Neural cell (in vitro differentiated cells): ENCODE measurements at regions not wholly inside any gene's neighbourhood (a gene's known extent, or its start where the extent isn't known, plus 50 kb on each side); places are given as distances from the start of the nearest gene placed in this dataset.

ENCODE experiments used
- EZH2 ChIP-seq: fragments of 200-600, 300-800 bp; shearing (Covaris generic), sonication (generic); IDR thresholded peaks from 2 replicates; pipeline ENCODE4 v1.6.1; 2014; ENCODE audit warnings: antibody characterized with exemption, low read length, borderline replicate concordance, mild to moderate bottlenecking; ENCODE audit not compliant: insufficient read depth, poor library complexity, severe bottlenecking
- POLR2AphosphoS5 ChIP-seq: IDR thresholded peaks from 2 replicates; pipeline ENCODE4 v1.6.1; 2012
- TF ChIP-seq, protein P1 (sequence below): fragments of 450-650 bp; IDR thresholded peaks from 2 replicates; pipeline ENCODE4 v1.5.1; 2014; ENCODE audit warnings: antibody characterized with exemption, mild to moderate bottlenecking, moderate library complexity; ENCODE audit not compliant: poor library complexity, severe bottlenecking

DNA sequence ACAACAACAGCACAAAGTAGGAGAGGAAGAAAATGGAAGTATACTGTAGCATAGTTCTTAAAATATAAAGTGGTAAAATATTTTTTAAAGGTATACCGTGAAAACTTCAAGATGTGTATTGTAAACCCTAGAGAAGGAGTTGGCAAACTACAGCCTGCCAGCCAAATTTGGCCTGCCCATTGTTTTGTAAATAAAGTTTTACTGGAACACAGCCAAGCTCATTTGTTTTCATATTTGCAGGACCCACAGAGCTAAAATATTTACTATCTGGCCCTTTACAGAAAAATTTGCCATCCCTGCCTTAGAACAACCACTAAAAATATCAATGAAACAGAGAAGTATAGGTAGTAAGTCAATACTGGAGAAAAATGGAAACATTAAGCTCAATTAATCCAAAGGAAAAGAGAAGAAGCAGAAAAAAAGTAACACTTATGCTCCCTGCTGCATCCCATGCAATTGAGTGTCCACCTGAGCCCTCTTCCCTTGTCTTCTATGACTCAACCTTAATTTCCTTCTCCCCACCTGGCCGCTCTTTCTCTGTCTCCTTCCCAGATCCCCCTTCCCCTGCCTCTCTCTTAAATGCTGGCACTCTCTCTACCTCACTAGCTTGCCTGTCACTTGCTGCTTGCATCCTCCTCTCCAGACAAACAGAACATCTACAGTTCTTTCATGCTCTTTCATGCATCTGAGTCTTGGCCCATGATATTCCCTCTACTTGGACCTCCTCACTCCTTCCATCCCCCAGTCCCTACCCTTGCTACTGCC, 50.6 kb upstream of the FER start:
- TF ChIP-seq, protein P1, sequence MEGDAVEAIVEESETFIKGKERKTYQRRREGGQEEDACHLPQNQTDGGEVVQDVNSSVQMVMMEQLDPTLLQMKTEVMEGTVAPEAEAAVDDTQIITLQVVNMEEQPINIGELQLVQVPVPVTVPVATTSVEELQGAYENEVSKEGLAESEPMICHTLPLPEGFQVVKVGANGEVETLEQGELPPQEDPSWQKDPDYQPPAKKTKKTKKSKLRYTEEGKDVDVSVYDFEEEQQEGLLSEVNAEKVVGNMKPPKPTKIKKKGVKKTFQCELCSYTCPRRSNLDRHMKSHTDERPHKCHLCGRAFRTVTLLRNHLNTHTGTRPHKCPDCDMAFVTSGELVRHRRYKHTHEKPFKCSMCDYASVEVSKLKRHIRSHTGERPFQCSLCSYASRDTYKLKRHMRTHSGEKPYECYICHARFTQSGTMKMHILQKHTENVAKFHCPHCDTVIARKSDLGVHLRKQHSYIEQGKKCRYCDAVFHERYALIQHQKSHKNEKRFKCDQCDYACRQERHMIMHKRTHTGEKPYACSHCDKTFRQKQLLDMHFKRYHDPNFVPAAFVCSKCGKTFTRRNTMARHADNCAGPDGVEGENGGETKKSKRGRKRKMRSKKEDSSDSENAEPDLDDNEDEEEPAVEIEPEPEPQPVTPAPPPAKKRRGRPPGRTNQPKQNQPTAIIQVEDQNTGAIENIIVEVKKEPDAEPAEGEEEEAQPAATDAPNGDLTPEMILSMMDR: no peak
- TF ChIP-seq EZH2: no peak
- no peak for TF ChIP-seq POLR2AphosphoS5
